ENCODE measurements at regions not wholly inside any gene's neighbourhood (a gene's known extent, or its start where the extent isn't known, plus 50 kb on each side); places are given as distances from the start of the nearest gene placed in this dataset.

DNA sequence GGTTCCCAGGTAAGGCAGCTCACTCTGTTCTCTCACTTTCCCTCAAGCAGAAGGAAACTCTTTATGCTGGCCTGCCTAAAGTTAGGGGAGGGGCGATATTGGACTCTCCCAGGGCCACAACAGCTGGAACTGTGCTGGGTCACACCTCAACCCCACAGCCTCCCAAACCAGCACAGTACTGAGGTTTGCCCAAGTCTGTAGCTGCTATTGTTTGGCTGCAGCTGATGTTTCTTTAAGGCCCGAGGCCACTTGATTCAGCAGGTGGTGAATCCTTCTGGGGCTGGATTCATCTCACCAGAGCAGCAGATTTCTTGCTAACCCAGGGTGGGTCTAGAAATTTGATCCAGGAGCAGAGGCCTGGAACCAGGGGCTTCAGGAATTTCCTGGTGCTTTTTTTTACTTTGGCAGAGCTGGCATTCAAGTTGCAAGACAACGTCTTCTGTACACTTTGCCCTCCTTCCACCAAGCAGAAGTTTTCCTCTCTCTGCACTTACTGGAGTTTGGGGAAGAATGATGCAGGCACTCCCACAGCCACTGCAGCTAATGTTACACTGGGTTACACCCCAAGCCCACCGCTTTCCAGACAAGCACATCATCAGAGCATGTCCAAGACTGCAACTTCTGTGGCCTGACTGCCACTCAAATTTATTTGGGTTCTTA is 544.7 kb upstream of the NDST4 start:
- TF ChIP-seq, protein P1, sequence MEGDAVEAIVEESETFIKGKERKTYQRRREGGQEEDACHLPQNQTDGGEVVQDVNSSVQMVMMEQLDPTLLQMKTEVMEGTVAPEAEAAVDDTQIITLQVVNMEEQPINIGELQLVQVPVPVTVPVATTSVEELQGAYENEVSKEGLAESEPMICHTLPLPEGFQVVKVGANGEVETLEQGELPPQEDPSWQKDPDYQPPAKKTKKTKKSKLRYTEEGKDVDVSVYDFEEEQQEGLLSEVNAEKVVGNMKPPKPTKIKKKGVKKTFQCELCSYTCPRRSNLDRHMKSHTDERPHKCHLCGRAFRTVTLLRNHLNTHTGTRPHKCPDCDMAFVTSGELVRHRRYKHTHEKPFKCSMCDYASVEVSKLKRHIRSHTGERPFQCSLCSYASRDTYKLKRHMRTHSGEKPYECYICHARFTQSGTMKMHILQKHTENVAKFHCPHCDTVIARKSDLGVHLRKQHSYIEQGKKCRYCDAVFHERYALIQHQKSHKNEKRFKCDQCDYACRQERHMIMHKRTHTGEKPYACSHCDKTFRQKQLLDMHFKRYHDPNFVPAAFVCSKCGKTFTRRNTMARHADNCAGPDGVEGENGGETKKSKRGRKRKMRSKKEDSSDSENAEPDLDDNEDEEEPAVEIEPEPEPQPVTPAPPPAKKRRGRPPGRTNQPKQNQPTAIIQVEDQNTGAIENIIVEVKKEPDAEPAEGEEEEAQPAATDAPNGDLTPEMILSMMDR (IDR thresholded peaks at IDR 0.05): no peak
- TF ChIP-seq POLR2A (IDR thresholded peaks at IDR 0.05) (no peak), EP300 (IDR thresholded peaks at IDR 0.05) (no peak), POLR2AphosphoS5 (IDR thresholded peaks at IDR 0.05) (no peak)
